DMS114 treated with DMSO at 0.1 percent for 48 hours (cell line): ENCODE measurements at regions not wholly inside any gene's neighbourhood (a gene's known extent, or its start where the extent isn't known, plus 50 kb on each side); places are given as distances from the start of the nearest gene placed in this dataset.

Experiments used
- DNase-seq: peaks from one replicate; lab custom pipeline; 2025; ENCODE audit not compliant: unreplicated experiment; lab: John Stamatoyannopoulos, UW

DNA sequence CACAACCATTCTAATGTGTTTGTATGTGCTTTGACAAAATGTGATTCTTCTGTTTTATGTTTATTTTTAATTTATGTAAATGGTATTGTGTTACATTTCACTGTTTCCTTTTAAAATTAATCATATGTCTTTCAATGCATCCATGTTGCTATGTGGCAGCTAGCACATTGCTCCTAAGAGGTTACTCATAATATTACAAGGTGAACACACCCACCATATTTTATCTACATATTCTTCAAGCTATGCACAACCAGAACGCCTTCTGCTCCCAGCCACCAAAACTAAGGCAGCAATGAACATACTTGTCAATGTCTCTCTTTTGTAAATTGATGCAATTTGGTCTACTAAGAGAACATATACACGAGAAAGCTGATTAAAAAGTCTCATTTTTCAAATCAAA is 160.6 kb upstream of the OSR1 start:
- DNase-seq: no peak

DNA sequence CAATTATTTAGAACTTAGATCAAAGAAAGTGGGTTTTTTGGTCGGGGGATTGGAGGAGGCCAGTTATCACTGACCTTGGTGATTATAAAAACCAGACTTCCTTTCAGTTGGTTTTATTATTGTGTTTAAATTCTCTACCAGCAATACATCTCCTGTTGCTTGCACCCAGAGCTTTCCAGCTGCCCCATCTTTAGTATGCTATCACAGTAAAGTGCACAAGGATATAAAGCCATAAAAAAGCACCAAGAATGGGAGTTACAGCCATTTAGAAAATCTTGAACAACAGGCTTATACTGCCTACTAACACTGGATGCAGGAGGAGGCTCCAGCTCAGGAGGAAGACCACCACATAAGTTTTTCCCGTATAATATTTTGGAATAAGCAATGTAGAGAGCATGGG is 148.7 kb upstream of the OSR1 start:
- DNase-seq: no peak

DNA sequence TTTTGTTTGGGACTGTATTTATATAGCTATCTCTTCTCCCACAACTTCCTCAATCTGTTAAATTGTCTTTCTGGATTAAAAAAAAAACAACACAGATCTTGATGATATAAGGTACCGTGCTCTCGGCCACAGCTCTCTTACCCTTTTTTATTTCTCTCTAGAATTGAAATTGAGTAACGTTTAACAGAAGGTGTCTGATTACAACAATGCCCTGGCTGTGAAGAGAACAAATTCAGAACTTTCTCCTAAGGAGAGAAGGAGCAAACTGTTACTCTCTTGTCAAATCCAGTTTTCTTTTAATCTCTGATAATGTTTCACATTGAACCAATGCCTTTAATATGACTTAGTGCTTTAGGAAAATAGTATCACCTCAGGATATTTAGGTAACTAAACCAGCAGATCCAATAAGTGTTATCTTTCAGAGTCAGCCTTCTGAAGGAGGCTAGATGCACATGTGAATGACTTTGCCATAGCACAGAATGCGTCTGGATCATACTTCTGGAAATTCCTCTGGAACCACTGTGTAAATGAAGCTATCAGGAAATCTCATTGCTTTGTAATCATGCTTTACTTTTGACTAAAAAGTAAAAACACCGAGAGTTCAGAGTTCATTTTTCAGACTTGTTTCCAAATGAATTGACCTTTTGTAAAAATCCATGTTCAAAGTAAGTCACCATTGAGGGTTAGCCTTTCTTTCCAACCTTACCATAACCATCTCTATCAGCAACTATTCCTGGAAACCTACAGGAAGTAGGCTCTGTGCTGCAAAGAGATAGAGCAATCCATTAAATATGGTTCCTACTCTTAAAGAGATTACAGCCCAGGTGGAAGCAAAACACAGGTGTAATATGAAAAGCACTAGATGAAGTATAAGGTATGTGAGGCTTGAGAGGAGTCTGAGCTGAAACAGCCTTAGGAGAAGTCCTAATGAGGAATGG is 147.0 kb upstream of the OSR1 start:
- no peak for DNase-seq

DNA sequence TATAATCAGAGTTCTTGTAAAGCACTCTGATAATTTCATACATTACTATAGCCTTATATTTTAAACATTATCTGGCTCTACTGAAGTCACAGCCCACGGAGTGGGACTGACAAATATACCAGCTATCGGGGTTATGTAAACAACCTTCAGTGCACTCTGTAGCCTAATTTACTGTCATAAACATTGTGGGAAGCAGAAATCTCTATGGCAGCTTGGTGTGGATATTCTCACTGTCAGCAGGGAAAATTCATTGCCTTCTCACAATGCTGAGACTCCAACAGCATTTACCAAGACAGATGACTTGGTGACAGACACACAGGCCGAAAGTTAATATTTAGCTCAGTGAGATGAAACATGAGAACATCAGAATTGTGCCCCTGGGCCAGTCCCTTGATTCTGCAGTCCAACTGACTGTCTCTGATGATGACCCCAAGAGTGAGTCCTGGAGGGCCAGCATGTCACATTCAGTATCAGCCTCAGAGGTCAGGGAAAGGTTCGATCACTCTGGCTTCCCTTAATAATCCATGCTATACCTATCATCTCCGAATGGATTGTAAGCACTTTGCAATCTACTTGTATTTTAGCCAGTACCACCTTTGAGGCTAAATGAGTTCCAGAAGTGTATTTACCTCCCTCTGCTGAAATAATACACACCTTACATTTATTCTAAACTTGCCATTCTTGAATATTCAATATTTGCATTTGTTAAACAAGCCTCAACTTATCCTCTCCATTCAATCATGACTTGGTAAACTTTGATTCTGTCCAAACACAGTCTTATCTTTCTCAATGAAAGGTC is 146.2 kb upstream of the OSR1 start:
- no peak for DNase-seq

DNA sequence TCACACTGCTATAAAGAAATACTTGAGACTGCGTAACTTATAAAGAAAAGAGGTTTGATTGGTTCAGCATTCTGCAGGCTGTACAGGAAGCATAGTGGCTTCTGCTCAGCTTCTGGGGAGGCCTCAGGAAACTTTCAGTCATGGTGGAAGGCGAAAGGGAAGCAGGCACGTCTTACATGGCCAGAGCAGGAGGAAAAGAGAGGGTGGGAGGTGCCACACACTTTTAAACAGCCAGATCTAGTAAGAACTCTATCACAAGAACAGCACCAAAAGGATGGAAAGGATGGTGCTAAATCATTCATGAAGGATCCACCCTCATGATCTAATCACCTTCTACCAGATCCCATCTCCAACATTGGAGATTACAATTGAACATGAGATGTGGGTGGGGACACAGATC is 145.5 kb upstream of the OSR1 start:
- no peak for DNase-seq

DNA sequence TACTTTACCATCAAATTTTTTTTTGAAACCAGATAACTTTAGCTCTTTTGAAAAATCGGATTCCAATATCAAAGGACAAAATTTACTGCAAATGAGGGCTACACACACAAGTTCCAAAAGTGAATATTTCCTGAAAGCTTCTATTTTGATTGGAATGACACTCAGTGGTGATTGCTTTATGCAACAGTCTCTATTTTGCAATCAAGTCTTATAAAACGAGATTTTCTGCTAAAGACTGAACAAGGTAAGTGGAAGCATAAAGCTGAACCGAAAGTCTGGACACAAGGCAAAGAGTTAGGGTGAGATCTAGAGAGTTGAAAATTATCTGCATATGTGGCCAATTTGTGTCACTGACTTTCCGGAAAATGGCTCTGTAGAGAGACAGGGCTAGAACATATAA is 145.0 kb upstream of the OSR1 start:
- DNase-seq: no peak

DNA sequence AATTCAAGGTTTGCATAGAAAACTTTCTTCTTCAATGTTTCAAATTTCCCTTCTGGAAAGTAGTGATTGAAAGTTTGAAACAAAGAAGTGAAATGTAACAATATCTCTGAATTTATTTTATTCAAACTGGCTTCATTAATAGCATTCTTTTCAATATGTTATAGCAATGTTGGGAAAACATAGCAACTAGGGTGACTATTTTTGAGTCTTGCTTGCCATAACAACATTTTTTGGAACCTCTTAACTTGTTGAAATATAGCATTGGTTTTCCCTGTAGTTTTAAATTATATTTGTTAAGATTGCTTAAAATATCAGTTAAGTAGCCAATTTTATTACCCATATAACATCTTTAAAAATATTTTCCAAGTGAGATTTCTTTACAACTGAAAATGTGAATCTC is 141.7 kb upstream of the OSR1 start:
- no peak for DNase-seq

DNA sequence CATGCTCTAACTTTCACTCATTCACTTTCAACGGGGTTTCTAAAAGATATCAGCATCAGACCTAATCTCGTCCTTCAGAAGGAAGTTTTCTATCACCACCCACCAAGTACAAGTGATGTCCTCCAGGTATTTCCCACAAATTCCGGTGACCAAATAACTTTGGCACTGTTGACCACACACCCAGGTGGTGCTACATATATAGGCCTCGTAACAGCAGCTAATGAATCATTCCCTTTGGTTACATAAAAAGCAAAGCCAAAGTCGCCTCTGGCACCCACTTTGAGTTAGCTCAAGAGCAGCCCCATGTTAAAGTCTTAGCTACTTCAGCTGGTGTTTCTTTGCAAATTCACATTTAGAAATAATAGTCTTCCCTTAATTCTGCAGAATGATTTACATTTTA is 138.2 kb upstream of the OSR1 start:
- no peak for DNase-seq

DNA sequence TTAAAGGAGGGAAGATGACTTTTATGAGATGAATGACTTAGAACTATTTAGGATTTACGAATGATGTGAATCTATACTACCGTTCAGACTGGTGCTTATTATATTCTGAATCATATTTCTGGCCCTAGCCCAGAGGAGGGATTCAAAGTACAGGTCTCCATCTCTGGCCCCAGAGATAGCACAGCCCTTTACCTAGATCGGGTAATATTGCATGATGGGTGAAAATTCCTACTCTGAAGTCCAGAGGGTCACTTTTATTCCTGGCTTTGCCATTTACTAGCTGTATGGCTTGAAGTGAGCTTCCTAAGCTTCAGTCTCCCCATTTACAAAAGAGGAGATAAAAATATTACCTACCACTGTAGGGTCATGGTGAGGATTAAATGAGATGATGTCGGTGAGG is 135.8 kb upstream of the OSR1 start:
- DNase-seq: no peak

DNA sequence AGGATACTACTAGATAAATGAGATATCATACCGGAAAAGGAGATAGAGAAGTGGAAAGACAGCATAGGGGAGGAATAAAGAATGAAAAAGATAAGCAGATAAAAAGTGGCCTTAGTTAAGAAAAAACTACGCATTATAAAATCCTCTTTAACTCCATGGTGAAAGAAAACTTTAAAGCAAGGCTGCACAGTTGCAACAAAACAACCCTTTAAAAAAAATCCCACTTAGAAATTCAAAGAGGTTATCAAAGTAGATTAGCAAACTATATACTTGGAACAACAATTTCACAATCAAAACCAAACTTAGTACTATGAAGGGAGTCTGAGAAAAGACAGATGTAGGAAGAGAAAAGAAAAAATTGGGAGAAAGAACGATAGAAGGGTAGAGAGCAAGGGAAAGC is 133.4 kb upstream of the OSR1 start:
- DNase-seq: no peak

DNA sequence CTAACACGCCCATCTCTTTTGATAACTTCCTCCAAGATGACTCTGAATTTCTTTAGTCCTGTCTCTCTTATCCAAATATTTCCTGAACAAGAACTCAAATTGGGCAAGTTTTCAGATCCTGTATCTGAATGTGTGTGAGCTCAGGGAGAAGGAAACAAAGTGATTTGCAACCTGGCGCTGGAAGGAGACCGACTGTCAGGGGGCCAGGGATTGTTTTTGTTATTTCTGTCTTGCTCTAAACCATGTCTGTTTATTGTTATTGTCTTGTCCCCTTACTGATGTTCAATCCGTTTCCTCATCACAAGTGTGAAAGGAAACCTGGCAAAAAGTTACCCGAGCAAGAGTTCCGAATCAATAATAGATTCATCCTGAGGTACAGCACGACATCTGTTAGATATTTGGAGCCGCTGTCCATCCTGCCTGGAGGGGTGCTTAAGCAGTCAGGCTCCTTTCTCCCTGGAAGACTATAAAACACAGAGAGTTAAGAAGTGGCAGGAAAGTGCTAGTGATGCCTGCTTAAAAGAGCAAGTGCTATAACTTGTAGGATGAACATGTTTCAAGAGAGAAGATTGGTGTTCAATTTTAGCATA is 132.5 kb upstream of the OSR1 start:
- DNase-seq: no peak

DNA sequence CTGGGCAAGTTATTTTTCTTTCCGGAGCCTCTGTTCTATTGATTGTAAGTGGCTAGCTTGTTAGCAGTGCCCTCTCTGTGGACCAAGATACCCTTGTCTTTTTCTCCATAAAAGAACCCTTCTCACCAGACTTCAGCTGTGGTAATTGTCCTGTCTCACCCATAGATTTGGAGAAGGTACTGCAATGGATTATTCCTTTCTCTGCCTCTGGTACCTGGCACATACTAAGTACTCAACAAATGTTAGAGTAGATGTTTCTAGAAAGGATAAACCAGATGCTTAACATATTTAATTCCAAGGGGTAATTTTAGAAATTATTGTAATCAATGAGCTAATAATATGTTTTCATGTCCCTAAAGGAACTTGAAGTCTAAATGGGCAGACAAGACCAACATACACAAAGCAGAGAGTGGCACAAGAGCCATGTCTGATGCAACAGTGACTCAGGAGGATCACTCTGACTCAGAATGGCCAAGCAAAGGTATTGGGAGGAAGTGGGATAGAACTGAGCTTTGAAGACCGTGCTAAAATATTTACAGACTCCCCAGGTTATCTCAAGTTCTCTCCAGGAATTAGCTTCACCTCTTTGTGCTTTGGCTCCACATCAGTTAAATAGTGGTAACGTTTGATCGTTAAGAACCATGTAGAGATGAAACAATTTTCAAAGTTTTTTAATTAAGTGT is 129.7 kb upstream of the OSR1 start:
- no peak for DNase-seq

DNA sequence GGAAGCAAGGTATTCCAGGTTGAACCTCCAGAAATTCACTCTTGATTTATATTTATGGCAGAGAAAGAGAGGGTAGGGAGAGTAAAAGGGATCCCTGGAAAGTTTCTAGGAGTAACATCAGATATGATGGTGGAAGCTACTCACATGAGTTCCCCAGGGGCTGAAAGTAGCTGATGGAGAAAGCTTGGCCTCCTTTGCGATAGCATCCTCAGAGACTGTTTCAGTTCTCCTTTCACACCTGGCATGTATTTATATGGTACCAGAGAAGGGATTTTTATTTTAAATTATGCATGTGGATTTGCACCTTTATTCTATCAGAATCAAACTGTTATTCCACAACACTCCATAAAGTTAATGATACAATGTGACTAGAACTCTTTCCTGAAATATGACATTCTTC is 126.3 kb upstream of the OSR1 start:
- DNase-seq: no peak

DNA sequence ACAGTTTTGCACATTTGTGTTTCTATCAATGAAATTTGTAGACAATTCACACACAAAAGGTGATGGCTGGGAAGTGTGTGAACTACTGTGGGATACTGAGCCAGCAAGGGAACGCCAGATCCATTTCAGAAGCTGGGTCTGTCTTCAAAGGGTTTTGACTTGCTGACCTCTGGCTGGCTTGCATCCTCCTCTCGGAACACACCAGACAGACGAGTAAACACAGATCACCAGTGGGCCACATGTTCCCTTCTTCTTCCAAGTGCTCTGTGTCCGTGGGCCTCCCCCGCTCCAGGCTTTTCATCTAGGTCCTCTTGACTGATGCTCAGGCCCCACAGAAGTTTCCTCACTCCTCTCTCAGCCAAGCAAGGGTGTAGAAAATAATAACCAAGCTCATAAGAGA is 122.2 kb upstream of the OSR1 start:
- no peak for DNase-seq

DNA sequence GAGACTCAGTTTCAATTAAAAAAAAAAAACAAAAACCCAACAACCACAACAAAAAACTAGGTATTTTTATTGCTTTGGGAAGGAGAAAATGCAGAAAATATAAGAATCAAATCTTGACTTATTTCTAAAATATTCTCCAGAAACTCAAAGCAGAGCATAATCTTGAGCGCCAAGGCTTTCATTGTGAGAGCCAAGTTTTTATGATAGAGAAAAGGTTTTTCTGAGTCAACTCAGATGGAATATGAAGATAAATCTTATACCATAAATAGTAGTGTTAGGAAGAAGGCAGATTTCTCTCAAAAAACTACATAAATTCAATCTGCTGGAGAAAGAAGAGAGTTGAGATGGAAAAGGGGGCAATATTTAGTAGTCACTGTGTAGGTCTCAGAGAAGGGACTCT is 121.2 kb upstream of the OSR1 start:
- no peak for DNase-seq

DNA sequence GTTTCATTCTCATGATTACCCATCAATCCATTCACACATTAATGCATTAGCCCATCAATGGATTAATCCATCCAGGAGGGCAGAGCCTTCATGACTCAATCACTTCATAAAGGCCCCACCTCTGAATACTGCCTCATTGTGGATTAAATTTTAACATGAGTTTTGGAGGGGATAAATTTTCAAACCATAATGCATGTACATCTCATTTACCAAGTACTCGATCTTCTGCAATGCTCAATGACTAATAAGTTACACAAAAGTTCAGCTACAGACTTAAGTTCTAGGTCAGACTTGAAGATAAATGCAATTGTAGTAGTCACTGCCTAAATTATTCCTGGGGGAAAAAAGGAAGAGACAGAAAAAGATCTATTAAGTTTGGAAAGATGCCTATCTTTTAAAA is 120.0 kb upstream of the OSR1 start:
- no peak for DNase-seq

DNA sequence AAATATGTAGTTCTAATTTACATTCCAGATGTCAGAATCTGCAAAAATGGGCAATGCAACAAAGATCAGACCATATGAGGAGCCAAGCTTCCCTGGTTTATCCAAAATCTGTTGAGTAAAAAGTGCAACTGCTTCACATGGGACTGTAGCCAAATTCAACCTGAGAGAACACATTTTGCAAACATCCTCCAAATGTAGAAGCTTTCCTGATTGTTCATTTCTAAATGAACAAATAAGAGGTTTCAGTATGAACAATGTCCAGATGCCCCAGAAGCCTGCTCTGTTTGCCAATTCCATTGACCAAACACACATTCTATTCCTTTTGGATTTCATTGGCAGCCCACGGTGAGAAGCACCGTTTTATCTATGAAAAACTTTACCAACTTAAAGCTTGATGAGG is 117.9 kb upstream of the OSR1 start:
- no peak for DNase-seq

DNA sequence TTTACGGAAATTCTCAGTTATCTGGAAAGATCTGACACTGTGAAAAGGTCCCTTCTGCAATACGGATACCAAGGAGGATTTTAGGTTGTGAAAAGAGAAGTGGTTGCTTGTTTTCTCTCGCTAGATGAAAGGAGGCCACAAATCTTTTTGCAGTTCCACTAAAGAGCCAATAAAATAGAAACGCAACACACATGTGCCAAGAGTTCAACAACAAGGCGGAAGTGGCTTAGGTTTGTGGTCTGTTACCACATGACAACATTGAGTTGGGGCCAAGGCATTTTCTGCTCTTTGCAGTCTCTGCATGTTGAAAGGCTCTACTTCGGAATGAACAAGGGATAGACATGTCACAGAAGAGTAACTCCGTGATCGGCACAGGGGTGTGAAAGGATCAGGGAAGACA is 115.7 kb upstream of the OSR1 start:
- DNase-seq: no peak

DNA sequence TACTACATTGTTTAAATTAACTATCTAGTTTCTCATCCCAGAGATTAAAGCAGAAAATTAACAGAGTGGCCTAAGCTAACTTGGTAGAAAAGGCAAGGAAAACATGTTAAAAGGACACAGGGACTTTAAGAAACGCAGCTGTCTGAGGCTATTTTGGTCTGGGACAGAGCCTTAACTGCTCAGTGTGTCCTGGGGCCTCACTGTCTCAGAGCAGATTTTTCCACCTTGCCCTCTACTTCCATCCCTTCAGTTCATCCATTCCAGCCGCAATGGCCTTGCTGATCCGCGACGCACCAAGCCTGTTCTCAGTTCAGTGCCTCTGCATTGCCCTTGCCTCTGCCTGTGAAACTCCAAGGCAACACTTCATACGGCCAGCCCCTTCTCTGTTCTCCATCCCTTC is 114.9 kb upstream of the OSR1 start:
- DNase-seq: no peak

DNA sequence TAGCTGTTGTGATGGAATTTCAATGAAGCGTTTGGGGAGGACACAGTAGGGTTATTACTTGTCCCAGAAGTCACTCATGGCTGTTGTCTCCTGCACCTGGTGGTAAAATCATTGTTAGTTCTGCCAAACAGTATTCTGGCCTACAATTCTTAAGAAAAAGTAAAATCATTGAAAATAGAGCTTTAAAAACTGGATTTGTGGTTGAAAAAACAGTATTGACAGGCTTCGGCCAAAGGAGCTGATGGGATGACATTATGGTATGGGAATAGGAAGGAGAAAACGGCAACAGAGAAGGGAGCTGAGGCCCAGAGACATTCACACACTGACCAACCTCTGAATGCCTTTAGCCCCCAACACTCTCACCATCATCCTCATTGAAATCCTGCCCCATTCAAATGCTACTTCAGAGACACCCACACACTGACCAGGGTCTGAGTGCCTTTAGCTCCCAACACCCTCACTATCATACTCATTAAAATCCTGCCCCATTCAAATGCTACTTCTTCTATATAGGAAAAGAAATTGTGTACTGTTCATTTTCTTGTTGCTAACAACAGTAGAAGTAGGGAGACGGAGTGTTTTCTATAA is 114.1 kb upstream of the OSR1 start:
- no peak for DNase-seq

DNA sequence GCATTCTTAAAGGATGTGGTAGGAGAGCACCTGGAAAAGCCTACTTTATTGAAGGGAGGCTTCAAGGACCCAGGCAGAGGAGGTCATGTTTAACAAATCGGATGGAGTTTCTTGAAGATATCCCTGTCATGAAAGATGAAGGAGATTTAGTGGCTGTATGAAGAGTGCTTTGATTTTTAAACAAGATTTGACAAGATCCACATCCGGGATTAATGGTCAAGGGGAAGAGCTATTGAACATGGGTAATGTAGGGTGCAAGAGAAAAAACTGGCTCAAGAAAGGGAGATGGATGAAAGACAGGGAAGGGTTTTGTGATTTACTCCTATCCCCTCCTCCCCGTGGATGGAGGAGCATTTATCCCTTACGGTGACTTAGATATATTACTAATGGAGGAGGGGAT is 113.1 kb upstream of the OSR1 start:
- no peak for DNase-seq
